ENCODE measurements at regions not wholly inside any gene's neighbourhood (a gene's known extent, or its start where the extent isn't known, plus 50 kb on each side); places are given as distances from the start of the nearest gene placed in this dataset.

- TF ChIP-seq, protein P1, sequence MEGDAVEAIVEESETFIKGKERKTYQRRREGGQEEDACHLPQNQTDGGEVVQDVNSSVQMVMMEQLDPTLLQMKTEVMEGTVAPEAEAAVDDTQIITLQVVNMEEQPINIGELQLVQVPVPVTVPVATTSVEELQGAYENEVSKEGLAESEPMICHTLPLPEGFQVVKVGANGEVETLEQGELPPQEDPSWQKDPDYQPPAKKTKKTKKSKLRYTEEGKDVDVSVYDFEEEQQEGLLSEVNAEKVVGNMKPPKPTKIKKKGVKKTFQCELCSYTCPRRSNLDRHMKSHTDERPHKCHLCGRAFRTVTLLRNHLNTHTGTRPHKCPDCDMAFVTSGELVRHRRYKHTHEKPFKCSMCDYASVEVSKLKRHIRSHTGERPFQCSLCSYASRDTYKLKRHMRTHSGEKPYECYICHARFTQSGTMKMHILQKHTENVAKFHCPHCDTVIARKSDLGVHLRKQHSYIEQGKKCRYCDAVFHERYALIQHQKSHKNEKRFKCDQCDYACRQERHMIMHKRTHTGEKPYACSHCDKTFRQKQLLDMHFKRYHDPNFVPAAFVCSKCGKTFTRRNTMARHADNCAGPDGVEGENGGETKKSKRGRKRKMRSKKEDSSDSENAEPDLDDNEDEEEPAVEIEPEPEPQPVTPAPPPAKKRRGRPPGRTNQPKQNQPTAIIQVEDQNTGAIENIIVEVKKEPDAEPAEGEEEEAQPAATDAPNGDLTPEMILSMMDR (IDR thresholded peaks at IDR 0.05) = no peak
- TF ChIP-seq POLR2A (IDR thresholded peaks at IDR 0.05) = no peak
Observed at GRCh38 chr2:8282858-8283252, 399.0 kb upstream of the ID2 start.

All from adrenal gland (tissue), 5 donors.